ENCODE measurements at regions not wholly inside any gene's neighbourhood (a gene's known extent, or its start where the extent isn't known, plus 50 kb on each side); places are given as distances from the start of the nearest gene placed in this dataset.

DNA sequence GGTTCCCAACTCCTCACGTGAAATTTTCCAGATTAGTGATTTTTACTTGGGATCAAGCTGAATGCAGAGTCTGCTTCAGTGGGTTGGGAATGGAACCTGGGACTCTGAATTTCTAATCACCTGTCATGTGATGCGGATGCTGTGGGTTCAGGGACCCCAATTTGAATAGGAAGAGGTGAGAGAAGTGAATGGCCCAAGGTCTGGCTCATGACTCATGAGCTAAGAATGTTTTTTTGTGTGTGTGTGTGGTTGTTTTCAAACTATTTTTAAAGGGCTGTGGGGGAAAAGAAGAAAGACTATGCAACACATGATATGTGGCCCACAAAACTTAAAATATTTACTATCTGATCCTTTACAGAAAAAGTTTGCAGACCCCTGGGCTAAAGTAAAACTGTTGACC, 108.5 kb upstream of the CYRIA start:
- no peak for DNase-seq

DNA sequence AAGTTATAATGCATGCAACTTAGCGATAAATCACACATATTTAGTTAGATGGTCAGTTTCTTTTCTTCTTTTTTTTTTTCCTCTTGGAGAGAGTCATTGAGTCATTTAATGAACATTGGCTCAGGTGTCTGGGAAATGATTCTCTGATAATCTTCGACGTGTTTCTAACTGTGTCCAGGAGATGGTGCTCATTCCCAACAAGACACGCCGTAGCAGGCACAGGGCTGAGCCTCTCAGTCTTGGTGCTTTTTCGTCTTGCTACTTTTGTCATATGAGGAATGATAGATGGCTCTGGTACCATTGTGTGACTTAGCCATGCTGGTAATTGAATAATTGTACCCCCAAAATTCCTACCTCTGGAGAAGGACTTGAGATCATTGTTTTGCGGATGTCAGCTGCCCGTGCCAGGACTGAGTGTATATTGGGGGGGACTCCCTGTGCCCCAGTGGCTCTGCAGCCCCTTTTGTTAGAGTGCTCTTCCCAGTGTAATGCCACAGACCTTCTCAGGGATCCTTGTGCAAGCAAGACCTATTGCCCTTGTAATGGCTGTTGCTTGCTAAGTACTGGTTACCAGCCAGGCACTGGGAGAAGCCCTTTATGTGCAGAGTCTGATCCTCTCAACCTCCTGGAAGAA, 107.6 kb upstream of the CYRIA start:
- no peak overlapping the region for H3K4me2 ChIP-seq (ENCODE audit: low read depth, low read length, poor library complexity, severe bottlenecking)
- H3K9ac ChIP-seq (ENCODE audit: low read length), result no peak overlapping the region
- H3K9me3 ChIP-seq (ENCODE audit: low read length), result no peaks in the 10 kb centered on the region
- no peaks in the 10 kb centered on the region for H3K79me2 ChIP-seq (ENCODE audit: low read length)
- H3K27me3 ChIP-seq (ENCODE audit: low read length), result no peaks in the 10 kb centered on the region
- H3K27ac ChIP-seq (ENCODE audit: low read length), result no peak overlapping the region
- no peaks in the 10 kb centered on the region for H3K36me3 ChIP-seq (ENCODE audit: insufficient read depth, low read length)
- peak; percentile 80 for DNase-seq
- H3K9me2 ChIP-seq (replicated peaks; ENCODE audit: insufficient read depth, low read length), result no peaks in the 10 kb centered on the region
- no peak overlapping the region for H2AFZ ChIP-seq (ENCODE audit: low read length)
- H3K4me3 ChIP-seq (ENCODE audit: low read length), result no peak overlapping the region
- no peaks in the 10 kb centered on the region for H3K4me1 ChIP-seq (ENCODE audit: low read length)
- no peaks in the 10 kb centered on the region for H4K20me1 ChIP-seq (ENCODE audit: insufficient read depth, low read depth, low read length)

More for the DNA sequence above, 108.5 kb upstream of the CYRIA start:
- H3K4me1 ChIP-seq (ENCODE audit: low read length), result no peaks in the 10 kb centered on the region
- no peaks in the 10 kb centered on the region for H3K9me3 ChIP-seq (ENCODE audit: low read length)
- no peak overlapping the region for H3K4me2 ChIP-seq (ENCODE audit: low read depth, low read length, poor library complexity, severe bottlenecking)
- no peaks in the 10 kb centered on the region for H3K79me2 ChIP-seq (ENCODE audit: low read length)
- no peak overlapping the region for H2AFZ ChIP-seq (ENCODE audit: low read length)
- no peaks in the 10 kb centered on the region for H4K20me1 ChIP-seq (ENCODE audit: insufficient read depth, low read depth, low read length)
- no peak overlapping the region for H3K27ac ChIP-seq (ENCODE audit: low read length)
- H3K9me2 ChIP-seq (replicated peaks; ENCODE audit: insufficient read depth, low read length), result no peaks in the 10 kb centered on the region
- no peak overlapping the region for H3K4me3 ChIP-seq (ENCODE audit: low read length)
- H3K9ac ChIP-seq (ENCODE audit: low read length), result no peak overlapping the region
- no peaks in the 10 kb centered on the region for H3K27me3 ChIP-seq (ENCODE audit: low read length)
- H3K36me3 ChIP-seq (ENCODE audit: insufficient read depth, low read length), result no peaks in the 10 kb centered on the region

DNA sequence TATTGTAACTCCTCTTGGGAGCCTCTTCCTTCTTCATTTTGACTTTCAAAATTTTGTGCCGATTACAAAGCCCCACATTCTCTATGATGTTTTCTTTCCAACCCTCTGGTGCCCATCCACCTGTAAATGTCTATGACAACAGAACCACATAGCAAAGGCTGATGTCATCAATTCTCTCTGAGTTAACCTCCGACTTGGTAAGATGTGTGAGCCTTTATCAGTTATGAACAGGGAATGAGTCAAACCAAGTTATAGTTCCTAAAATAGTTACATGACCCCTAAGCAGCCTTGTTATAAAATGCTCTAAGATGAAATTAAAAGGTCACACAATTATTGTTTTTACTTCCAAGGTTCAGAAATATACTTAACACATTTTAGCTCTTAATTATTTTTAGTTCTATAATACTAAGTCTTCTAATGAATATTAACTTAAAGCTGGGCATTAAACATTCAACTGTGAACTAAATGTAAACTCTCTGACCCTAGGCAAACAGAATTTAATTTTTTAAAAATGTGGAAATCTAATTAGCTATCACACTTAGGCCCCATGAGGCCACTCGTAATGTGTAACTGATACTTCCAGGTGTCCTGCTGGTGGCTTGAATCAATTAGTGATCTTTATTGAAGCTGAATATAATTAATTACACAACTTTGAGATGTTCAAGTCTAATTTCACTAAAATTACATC, 102.3 kb upstream of the CYRIA start:
- H3K27ac ChIP-seq (ENCODE audit: low read length), result no peak overlapping the region
- H3K79me2 ChIP-seq (ENCODE audit: low read length), result no peaks in the 10 kb centered on the region
- no peak overlapping the region for H2AFZ ChIP-seq (ENCODE audit: low read length)
- no peak overlapping the region for H3K4me3 ChIP-seq (ENCODE audit: low read length)
- no peaks in the 10 kb centered on the region for H3K9me2 ChIP-seq (replicated peaks; ENCODE audit: insufficient read depth, low read length)
- no peaks in the 10 kb centered on the region for H3K36me3 ChIP-seq (ENCODE audit: insufficient read depth, low read length)
- H3K9me3 ChIP-seq (ENCODE audit: low read length), result no peaks in the 10 kb centered on the region
- H3K4me1 ChIP-seq (ENCODE audit: low read length), result peaks cover 3% of the 10 kb centered on the region
- H3K4me2 ChIP-seq (ENCODE audit: low read depth, low read length, poor library complexity, severe bottlenecking), result no peak overlapping the region
- H3K27me3 ChIP-seq (ENCODE audit: low read length), result peaks cover 6% of the 10 kb centered on the region
- no peak for DNase-seq
- no peak overlapping the region for H3K9ac ChIP-seq (ENCODE audit: low read length)
- H4K20me1 ChIP-seq (ENCODE audit: insufficient read depth, low read depth, low read length), result no peaks in the 10 kb centered on the region

DNA sequence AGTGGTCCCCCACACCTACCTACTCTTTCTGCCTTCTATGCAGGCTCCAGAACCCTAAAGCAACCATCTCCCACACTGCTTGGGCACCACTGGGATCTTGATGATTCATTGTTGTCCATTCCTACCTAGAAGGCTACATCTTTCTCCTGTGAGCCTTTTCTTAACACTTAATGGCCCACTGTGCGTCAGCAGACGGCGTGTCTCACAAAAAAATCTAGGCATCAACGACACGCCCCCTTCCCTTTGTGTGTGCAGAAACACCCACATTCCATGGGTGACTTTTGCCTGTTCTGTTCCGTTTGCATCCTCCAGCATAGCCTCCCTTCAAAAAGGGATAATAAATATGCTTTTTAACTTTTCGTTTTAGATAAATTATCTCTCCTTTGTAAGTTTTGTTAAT, 99.7 kb upstream of the CYRIA start:
- Histone ChIP-seq H3K79me2 (ENCODE audit: low read length) (no peaks in the 10 kb centered on the region), H3K36me3 (ENCODE audit: insufficient read depth, low read length) (no peaks in the 10 kb centered on the region), H3K9ac (ENCODE audit: low read length) (no peak overlapping the region), H2AFZ (ENCODE audit: low read length) (no peak overlapping the region), H4K20me1 (ENCODE audit: insufficient read depth, low read depth, low read length) (no peaks in the 10 kb centered on the region), H3K27me3 (ENCODE audit: low read length) (peaks cover 6% of the 10 kb centered on the region), H3K9me3 (ENCODE audit: low read length) (no peaks in the 10 kb centered on the region), H3K4me3 (ENCODE audit: low read length) (no peak overlapping the region), H3K9me2 (replicated peaks; ENCODE audit: insufficient read depth, low read length) (no peaks in the 10 kb centered on the region), H3K27ac (ENCODE audit: low read length) (no peak overlapping the region), H3K4me2 (ENCODE audit: low read depth, low read length, poor library complexity, severe bottlenecking) (no peak overlapping the region), H3K4me1 (ENCODE audit: low read length) (peaks cover 4% of the 10 kb centered on the region)
- no peak for DNase-seq

DNA sequence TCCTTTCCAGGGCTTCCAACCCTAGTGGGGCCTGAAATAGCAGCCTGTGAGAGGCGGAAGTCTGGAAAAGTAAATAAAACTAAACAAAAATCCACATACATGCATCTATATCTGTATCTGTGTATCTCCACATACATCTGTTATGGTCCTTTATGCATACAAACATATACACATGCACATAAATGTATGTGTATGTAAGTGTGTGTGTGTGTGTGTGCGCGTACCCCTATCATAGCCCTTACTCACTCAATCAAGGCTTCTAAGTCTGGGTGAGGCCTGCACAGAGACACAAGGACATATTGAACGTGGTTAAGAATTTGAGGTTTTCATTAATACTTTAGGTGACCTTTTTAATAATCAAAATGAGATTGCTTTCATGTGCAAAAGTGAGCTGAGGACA, 98.9 kb upstream of the CYRIA start:
- Histone ChIP-seq H3K27ac (ENCODE audit: low read length) (no peak overlapping the region), H3K79me2 (ENCODE audit: low read length) (no peaks in the 10 kb centered on the region), H3K36me3 (ENCODE audit: insufficient read depth, low read length) (no peaks in the 10 kb centered on the region), H2AFZ (ENCODE audit: low read length) (no peak overlapping the region), H3K9ac (ENCODE audit: low read length) (no peak overlapping the region), H3K4me3 (ENCODE audit: low read length) (no peak overlapping the region), H4K20me1 (ENCODE audit: insufficient read depth, low read depth, low read length) (no peaks in the 10 kb centered on the region), H3K27me3 (ENCODE audit: low read length) (peaks cover 6% of the 10 kb centered on the region), H3K4me1 (ENCODE audit: low read length) (peaks cover 4% of the 10 kb centered on the region), H3K9me2 (replicated peaks; ENCODE audit: insufficient read depth, low read length) (no peaks in the 10 kb centered on the region), H3K9me3 (ENCODE audit: low read length) (no peaks in the 10 kb centered on the region), H3K4me2 (ENCODE audit: low read depth, low read length, poor library complexity, severe bottlenecking) (no peak overlapping the region)
- DNase-seq, result no peak

DNA sequence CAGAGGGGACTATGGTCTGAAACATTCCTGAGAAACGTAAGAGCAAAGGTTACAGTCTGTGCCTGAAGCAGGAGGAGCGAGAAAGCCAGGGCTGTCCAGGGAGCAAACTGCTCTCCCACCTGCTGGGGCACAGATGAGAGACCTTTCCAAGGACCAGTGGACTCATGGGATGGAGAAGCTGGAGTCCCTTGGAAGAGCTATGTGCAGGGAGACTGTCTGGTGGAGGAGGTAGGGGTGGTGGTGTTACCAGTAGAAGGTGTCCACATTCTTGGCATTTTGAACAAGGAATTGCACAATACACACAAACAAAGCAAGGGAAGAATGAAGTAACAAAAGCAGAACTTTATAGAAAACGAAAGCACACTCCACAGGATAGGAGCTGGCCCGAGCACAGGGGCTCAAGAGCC, 97.9 kb upstream of the CYRIA start:
- Histone ChIP-seq H3K27me3 (ENCODE audit: low read length) (peaks cover 6% of the 10 kb centered on the region), H3K36me3 (ENCODE audit: insufficient read depth, low read length) (no peaks in the 10 kb centered on the region), H2AFZ (ENCODE audit: low read length) (no peak overlapping the region), H3K9me2 (replicated peaks; ENCODE audit: insufficient read depth, low read length) (no peaks in the 10 kb centered on the region), H3K4me1 (ENCODE audit: low read length) (peaks cover 4% of the 10 kb centered on the region), H3K4me3 (ENCODE audit: low read length) (no peak overlapping the region), H3K79me2 (ENCODE audit: low read length) (no peaks in the 10 kb centered on the region), H3K4me2 (ENCODE audit: low read depth, low read length, poor library complexity, severe bottlenecking) (no peak overlapping the region), H3K9me3 (ENCODE audit: low read length) (no peaks in the 10 kb centered on the region), H3K9ac (ENCODE audit: low read length) (no peak overlapping the region), H4K20me1 (ENCODE audit: insufficient read depth, low read depth, low read length) (no peaks in the 10 kb centered on the region), H3K27ac (ENCODE audit: low read length) (no peak overlapping the region)
- no peak for DNase-seq

DNA sequence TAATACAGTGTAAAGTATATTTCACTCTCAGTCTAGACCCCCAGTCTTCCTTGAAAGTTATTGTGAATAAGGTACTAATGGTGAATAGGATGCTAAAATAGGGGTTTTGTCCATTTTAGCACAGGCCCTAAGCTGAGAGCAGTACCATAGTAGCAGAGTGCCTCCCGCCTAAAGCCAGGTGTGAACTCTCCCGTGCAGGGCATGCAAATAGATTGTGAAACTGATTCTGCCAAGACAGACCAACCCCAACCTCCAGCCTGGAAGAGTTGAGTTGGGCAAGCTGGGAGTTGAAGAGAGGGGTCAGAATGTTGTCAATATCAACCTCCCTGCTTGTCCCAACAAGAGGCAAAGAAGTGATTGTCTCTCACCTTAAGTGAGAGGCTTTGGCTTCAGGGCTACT, 97.4 kb upstream of the CYRIA start:
- peaks cover 4% of the 10 kb centered on the region for H3K4me1 ChIP-seq (ENCODE audit: low read length)
- no peaks in the 10 kb centered on the region for H4K20me1 ChIP-seq (ENCODE audit: insufficient read depth, low read depth, low read length)
- no peak overlapping the region for H3K9ac ChIP-seq (ENCODE audit: low read length)
- DNase-seq, result no peak
- H3K36me3 ChIP-seq (ENCODE audit: insufficient read depth, low read length), result no peaks in the 10 kb centered on the region
- H3K27ac ChIP-seq (ENCODE audit: low read length), result no peak overlapping the region
- no peaks in the 10 kb centered on the region for H3K9me3 ChIP-seq (ENCODE audit: low read length)
- H3K4me3 ChIP-seq (ENCODE audit: low read length), result no peak overlapping the region
- no peaks in the 10 kb centered on the region for H3K79me2 ChIP-seq (ENCODE audit: low read length)
- no peak overlapping the region for H2AFZ ChIP-seq (ENCODE audit: low read length)
- no peak overlapping the region for H3K4me2 ChIP-seq (ENCODE audit: low read depth, low read length, poor library complexity, severe bottlenecking)
- no peaks in the 10 kb centered on the region for H3K9me2 ChIP-seq (replicated peaks; ENCODE audit: insufficient read depth, low read length)
- peaks cover 6% of the 10 kb centered on the region for H3K27me3 ChIP-seq (ENCODE audit: low read length)

DNA sequence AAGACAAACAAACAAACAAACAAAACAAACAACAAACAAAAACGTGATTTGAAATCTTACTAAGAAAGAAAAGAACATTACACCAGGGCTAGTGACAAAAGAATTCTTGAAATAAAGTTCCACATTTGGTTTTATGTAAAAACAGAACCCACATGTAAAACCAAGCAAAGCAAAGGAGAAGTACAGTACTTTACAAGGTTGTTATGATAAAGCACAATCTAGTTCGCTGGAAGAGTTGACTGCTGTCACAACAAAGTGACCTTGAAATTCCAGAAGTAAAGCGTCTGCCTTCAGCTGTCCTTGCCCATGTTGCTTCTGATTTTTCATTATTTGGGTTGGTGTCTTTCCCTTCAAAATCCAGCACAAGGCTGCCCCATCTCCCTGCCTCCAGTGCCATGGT, 94.8 kb upstream of the CYRIA start:
- H3K79me2 ChIP-seq (ENCODE audit: low read length), result no peaks in the 10 kb centered on the region
- peaks cover 4% of the 10 kb centered on the region for H3K4me1 ChIP-seq (ENCODE audit: low read length)
- no peaks in the 10 kb centered on the region for H3K36me3 ChIP-seq (ENCODE audit: insufficient read depth, low read length)
- DNase-seq, result no peak
- peaks cover 2% of the 10 kb centered on the region; the same call in 1 of the 2 replicates for H3K27me3 ChIP-seq (ENCODE audit: low read length)
- H4K20me1 ChIP-seq (ENCODE audit: insufficient read depth, low read depth, low read length), result no peaks in the 10 kb centered on the region
- H3K4me3 ChIP-seq (ENCODE audit: low read length), result no peak overlapping the region
- no peak overlapping the region for H2AFZ ChIP-seq (ENCODE audit: low read length)
- H3K9me3 ChIP-seq (ENCODE audit: low read length), result no peaks in the 10 kb centered on the region
- H3K4me2 ChIP-seq (ENCODE audit: low read depth, low read length, poor library complexity, severe bottlenecking), result no peak overlapping the region
- H3K9ac ChIP-seq (ENCODE audit: low read length), result no peak overlapping the region
- no peak overlapping the region for H3K27ac ChIP-seq (ENCODE audit: low read length)
- no peaks in the 10 kb centered on the region for H3K9me2 ChIP-seq (replicated peaks; ENCODE audit: insufficient read depth, low read length)
